ENCODE measurements at regions not wholly inside any gene's neighbourhood (a gene's known extent, or its start where the extent isn't known, plus 50 kb on each side); places are given as distances from the start of the nearest gene placed in this dataset.
A peak's percentile ranks its signal among the peaks of the same experiment; 100 is the strongest.
"Not testable (repeated sequence)": the region's sequence is repeated elsewhere in the genome, so short reads cannot be mapped to it uniquely, and the experiment has no call there.

DNA sequence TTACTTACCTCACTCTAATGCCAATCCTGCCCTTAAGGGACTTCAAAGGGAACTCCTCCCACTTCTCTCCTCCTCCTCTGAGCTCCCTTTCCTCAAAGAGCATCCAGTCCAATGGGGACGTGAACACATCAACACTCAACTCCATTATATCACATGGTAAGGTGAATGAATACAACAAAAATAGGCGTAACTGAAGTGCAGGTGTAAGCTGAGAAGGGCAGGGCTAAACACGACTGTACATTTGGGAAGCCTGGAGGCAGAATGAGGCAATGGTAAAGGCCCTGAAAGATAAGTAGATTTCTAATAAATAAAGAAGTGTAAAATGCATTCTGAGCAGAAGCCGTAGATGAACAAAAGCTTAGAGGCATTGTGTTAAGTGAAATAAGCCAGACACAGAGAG, 226.1 kb upstream of the TRIB2 start:
- DNase-seq (ENCODE audit: low read depth), result no peak

DNA sequence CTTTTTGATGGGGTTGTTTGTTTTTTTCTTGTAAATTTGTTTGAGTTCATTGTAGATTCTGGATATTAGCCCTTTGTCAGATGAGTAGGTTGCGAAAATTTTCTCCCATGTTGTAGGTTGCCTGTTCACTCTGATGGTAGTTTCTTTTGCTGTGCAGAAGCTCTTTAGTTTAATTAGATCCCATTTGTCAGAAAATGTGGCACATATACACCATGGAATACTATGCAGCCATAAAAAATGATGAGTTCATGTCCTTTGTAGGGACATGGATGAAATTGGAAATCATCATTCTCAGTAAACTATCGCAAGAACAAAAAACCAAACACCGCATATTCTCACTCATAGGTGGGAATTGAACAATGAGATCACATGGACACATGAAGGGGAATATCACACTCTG, 224.4 kb upstream of the TRIB2 start:
- DNase-seq (ENCODE audit: low read depth), result not testable (repeated sequence)

- peak; percentile 22 for DNase-seq (ENCODE audit: low read depth)
Measured at GRCh38 chr2:12493031-12493513, 223.7 kb upstream of the TRIB2 start.

GRCh38 chr2:12495247-12495868, 221.4 kb upstream of the TRIB2 start:
- no peak for DNase-seq (ENCODE audit: low read depth)

GRCh38 chr2:12498286-12498685, 218.4 kb upstream of the TRIB2 start:
- DNase-seq (ENCODE audit: low read depth), result peak; percentile 31

DNA sequence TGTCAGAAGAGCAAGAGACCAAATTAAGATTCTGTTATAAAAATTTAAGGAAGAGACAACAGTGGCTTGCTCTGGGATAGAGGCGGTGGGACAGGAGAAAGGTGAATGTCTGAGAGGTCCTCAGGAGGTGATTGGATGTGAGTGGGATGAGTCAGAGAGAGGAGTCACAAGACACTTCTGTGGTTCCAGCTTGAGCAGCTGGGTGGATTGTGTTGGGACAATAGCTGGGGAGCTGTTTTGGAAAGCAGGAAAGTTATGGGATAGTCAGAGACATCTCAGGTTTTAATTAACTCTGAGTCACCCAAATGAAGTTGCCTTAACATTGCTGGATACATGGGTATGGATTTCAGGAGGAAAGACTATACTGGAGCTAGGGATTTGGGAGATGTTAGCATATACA, 218.0 kb upstream of the TRIB2 start:
- peak; percentile 95 for DNase-seq (ENCODE audit: low read depth)

DNA sequence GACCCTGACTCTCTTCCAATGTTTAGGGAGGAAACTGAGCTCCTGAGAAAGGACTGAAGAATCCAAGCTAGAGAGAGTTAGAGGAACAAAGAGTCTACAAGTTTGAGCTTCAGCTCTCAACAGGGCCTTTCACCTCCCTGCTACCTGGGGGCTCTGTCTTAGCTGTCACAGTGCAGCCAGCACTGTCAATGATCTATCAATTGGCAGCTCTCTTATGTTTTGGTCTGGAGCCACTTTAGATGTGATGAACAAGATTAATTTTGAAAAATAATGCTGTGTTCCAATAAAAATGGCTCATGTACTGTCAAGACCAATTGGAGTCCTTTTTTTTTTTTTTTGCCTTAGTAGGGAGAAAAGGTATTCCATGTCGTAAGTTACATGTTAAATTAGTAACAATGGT, 215.8 kb upstream of the TRIB2 start:
- DNase-seq (ENCODE audit: low read depth), result no peak

- DNase-seq (ENCODE audit: low read depth), result peak; percentile 48
Measured at GRCh38 chr2:12501469-12502158, 215.1 kb upstream of the TRIB2 start.

DNA sequence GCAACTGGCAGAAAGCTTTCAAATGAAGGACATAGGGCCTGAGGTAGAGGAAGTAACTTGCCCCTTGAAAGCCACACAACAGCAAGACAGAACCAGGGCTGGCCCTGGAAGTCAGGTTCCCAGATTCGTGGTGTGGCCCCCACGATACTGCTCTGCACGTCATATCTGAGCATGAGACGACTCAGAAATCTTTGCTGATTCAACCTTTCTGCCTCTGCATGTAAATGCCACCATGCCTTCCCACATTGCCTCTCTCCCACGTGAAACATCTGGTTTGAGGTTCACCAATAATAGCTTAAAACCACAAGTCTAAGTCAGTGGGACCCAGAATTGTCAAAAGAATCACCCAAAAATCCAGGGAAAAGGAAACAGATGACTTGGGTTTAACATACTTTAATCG, 214.0 kb upstream of the TRIB2 start:
- DNase-seq (ENCODE audit: low read depth), result peak; percentile 59

GRCh38 chr2:12504443-12504842, 212.3 kb upstream of the TRIB2 start:
- DNase-seq (ENCODE audit: low read depth), result peak; percentile 78

DNA sequence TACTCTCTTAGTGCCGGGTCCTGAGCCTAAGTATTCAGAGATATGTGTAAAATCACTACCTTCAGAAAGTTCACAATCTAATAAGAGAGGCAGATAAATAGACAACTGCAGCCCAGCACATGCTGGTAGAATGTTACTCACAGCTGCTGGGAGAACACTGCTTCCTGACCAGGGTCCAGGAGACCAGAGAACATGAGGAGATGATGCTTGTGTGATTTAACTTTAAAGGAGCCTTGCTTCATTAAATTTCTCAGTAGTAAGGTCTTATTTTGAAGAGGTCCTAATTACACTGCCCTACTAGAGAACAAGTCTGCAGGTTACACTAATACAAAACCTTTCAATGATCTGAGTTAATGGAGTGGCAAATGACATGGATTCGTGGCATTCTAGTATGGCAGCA, 209.9 kb upstream of the TRIB2 start:
- peak; percentile 52 for DNase-seq (ENCODE audit: low read depth)

DNA sequence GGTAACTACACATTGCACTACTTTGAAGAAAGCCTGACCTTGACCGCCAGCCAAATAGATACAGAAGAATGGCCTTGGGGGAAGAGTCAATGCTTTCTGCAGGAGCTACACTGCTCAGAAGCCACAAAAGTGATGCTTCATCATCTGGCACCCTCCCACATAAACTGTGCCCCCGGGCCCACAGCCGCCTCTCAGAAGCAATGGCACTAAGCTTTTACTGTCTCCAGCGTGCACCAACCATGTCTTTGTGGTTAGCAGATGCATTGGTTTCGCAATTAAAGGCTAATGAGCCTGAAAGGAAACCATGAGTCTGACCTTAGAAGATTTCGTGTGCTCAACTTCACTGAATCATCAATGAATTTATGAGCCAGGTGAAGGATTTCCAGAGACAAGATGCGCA, 209.4 kb upstream of the TRIB2 start:
- peak; percentile 93 for DNase-seq (ENCODE audit: low read depth)

GRCh38 chr2:12510070-12510469, 206.7 kb upstream of the TRIB2 start:
- DNase-seq (ENCODE audit: low read depth), result no peak

DNA sequence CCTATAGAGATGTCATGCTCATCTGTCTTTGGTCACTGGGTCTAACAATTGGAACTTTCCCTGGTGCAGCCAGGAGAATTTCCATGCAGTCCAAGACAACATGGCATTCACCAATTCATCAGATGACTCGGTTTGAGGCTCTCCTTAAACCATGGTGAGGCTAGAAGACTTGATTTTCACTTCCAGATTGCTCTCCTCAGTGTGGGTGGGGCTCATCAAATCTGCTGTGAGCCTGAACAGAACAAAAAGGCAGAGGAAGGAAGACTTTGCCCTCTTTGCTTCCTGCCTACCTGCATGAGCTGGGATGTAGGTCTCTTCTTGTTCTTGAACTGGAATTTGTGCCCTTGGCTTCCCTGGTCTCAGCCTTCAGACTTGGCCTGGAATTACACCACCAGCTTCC, 203.4 kb upstream of the TRIB2 start:
- no peak for DNase-seq (ENCODE audit: low read depth)

DNA sequence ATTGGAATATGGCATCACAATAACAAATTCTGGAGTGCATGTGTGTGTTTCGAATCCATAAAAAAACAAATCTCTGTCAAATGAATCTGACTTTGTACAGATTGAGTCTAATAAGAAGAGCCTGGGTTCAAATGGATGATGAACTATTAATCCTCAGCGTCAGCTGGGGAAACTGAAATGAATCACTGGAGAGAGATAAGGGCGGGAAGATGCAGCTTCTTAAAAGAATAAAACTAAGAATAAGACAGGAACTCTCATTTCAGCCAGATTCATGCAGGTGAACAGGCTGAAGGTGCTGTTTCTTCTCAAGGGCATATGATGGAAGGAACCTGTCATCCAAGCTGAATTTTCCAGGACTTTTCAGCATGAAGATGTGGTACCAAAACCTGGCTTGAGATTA, 202.6 kb upstream of the TRIB2 start:
- no peak for DNase-seq (ENCODE audit: low read depth)

GRCh38 chr2:12514631-12515437, 201.9 kb upstream of the TRIB2 start:
- no peak for DNase-seq (ENCODE audit: low read depth)

- DNase-seq (ENCODE audit: low read depth), result no peak
Measured at GRCh38 chr2:12515871-12516270, 200.9 kb upstream of the TRIB2 start.

- no peak for DNase-seq (ENCODE audit: low read depth)
Measured at GRCh38 chr2:12533337-12534005, 183.3 kb upstream of the TRIB2 start.

DNA sequence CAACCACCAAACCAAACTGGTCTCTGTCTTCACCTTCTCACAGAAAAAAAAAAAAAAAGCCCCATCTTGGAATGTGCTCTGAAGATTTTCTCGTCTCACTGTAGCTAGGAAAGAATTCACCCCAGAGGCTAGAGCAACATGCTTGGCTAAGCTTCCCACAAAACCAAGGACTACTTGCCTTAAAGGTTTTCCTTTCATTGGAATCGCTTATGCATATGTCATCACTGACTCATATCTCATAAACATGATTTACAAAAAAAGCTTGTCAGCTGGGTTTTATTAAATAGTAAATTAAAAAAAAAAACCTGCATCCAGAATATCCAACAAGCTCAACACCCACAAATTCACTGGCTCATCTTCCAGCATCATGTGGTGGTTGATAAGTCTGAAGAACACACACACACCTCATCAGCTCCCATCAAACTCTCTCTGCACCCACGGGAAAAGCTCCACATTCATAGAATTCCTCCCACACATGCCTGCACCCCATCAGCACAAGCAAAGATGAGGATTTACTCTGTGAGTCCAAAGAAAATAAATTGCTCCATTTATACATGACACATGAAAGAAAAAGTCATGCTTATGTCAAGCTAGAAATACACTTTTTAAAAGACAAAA, 182.0 kb upstream of the TRIB2 start:
- peak; percentile 94 for DNase-seq (ENCODE audit: low read depth)

- DNase-seq (ENCODE audit: low read depth), result no peak
Measured at GRCh38 chr2:12536976-12537375, 179.8 kb upstream of the TRIB2 start.

- no peak for DNase-seq (ENCODE audit: low read depth)
Measured at GRCh38 chr2:12538138-12538694, 178.5 kb upstream of the TRIB2 start.

All from LHCN-M2 (cell line).